ENCODE measurements at regions not wholly inside any gene's neighbourhood (a gene's known extent, or its start where the extent isn't known, plus 50 kb on each side); places are given as distances from the start of the nearest gene placed in this dataset.

GRCh38 chr9:600006-600405 is 241.5 kb upstream of the DMRT1 start:
- Histone ChIP-seq H3K9me1 (replicated peaks; ENCODE audit: control insufficient read depth, extremely low read depth, insufficient read depth, low read length) (no peaks in the 10 kb centered on the region), H3K27me3 (ENCODE audit: control insufficient read depth in 2 of 2, insufficient read depth in 2 of 2, low read length in 2 of 2) (peaks cover 0 to 4% of the 10 kb centered on the region in 2 experiments), H3K27ac (ENCODE audit: insufficient read depth, low read depth, low read length) (no peak overlapping the region), H4K20me1 (replicated peaks; ENCODE audit: control insufficient read depth, extremely low read depth, insufficient read depth, low read length) (no peaks in the 10 kb centered on the region), H3K4me3 (replicated peaks in 1 of 3; ENCODE audit: insufficient read depth in 1 of 3, low read depth in 1 of 3, low read length in 3 of 3) (no peak overlapping the region), H3K4me2 (ENCODE audit: insufficient read depth, low read length) (no peak overlapping the region), H3K79me2 (ENCODE audit: control insufficient read depth, insufficient read depth, low read length) (no peaks in the 10 kb centered on the region), H3K36me3 (ENCODE audit: control insufficient read depth in 2 of 2, extremely low read depth in 1 of 2, insufficient read depth in 2 of 2, low read length in 2 of 2) (no peaks in the 10 kb centered on the region), H3K9me3 (replicated peaks; ENCODE audit: control insufficient read depth, insufficient read depth, low read length) (no peaks in the 10 kb centered on the region), H3K4me1 (ENCODE audit: control insufficient read depth, extremely low read depth, insufficient read depth, low read length) (no peaks in the 10 kb centered on the region), H3K9ac (replicated peaks; ENCODE audit: extremely low read depth, insufficient read depth, low read length) (no peak overlapping the region), H2AFZ (ENCODE audit: low read depth, low read length) (no peak overlapping the region)
- DNase-seq (ENCODE audit: low read depth, low spot score) (no peak), FAIRE-seq (no peak)
- ChIA-PET CTCF (no interaction called here), POLR2A (no interaction called here)
- intact Hi-C loops (cut with micrococcal nuclease) = loop anchor here (2.0 kb wide), 1 partner anchor 15 kb away; no protein-coding TSS in a partner anchor
- no TSS peak for BruUV-seq (replicated peaks)
- TF ChIP-seq POLR2AphosphoS5 (IDR thresholded peaks at IDR 0.05; ENCODE audit: insufficient read depth, low read depth, low read length) (no peak), MYC (IDR thresholded peaks at IDR 0.05; ENCODE audit: low read depth, low read length) (no peak)
- dilution Hi-C loops (cut with MboI; ENCODE audit: extremely low pct_ligation_motif_present, low sequenced_read_pairs) = loop anchor here (25.0 kb wide), 1 partner anchor 162 kb away; no protein-coding TSS in a partner anchor

GRCh38 chr9:602716-603115 is 238.8 kb upstream of the DMRT1 start:
- Histone ChIP-seq H2AFZ (ENCODE audit: low read depth, low read length) (no peak overlapping the region), H3K4me1 (ENCODE audit: control insufficient read depth, extremely low read depth, insufficient read depth, low read length) (no peaks in the 10 kb centered on the region), H3K27me3 (ENCODE audit: control insufficient read depth in 2 of 2, insufficient read depth in 2 of 2, low read length in 2 of 2) (no peaks in the 10 kb centered on the region), H3K27ac (ENCODE audit: insufficient read depth, low read depth, low read length) (no peak overlapping the region), H3K36me3 (ENCODE audit: control insufficient read depth in 2 of 2, extremely low read depth in 1 of 2, insufficient read depth in 2 of 2, low read length in 2 of 2) (no peaks in the 10 kb centered on the region), H3K4me2 (ENCODE audit: insufficient read depth, low read length) (no peak overlapping the region), H3K79me2 (ENCODE audit: control insufficient read depth, insufficient read depth, low read length) (no peaks in the 10 kb centered on the region), H3K9ac (replicated peaks; ENCODE audit: extremely low read depth, insufficient read depth, low read length) (no peak overlapping the region), H3K9me1 (replicated peaks; ENCODE audit: control insufficient read depth, extremely low read depth, insufficient read depth, low read length) (no peaks in the 10 kb centered on the region), H3K9me3 (replicated peaks; ENCODE audit: control insufficient read depth, insufficient read depth, low read length) (no peaks in the 10 kb centered on the region), H4K20me1 (replicated peaks; ENCODE audit: control insufficient read depth, extremely low read depth, insufficient read depth, low read length) (no peaks in the 10 kb centered on the region), H3K4me3 (replicated peaks in 1 of 3; ENCODE audit: insufficient read depth in 1 of 3, low read depth in 1 of 3, low read length in 3 of 3) (no peak overlapping the region)
- BruUV-seq (replicated peaks) = no TSS peak
- TF ChIP-seq CTCF (IDR thresholded peaks at IDR 0.05; ENCODE audit: extremely low read depth in 1 of 2, insufficient read depth in 1 of 2, low read depth in 1 of 2, low read length in 2 of 2) = no peak
- no peak for TF ChIP-seq GATA2 (IDR thresholded peaks at IDR 0.05; ENCODE audit: insufficient read depth, insufficient read length, low read depth, low read length)
- FAIRE-seq (no peak), DNase-seq (ENCODE audit: low read depth, low spot score) (no peak)
- intact Hi-C loops (cut with micrococcal nuclease) = no loop called here
- dilution Hi-C loops (cut with MboI; ENCODE audit: extremely low pct_ligation_motif_present, low sequenced_read_pairs) = loop anchor here (25.0 kb wide), 1 partner anchor 160 kb away; no protein-coding TSS in a partner anchor
- CTCF ChIA-PET = interaction anchor here (0.9 kb wide), 1 partner anchor 159 kb away, joined by 4 read pairs; no protein-coding TSS in a partner anchor
- POLR2A ChIA-PET = interaction anchor here (0.7 kb wide), 1 partner anchor 125 kb away, joined by 3 read pairs; no protein-coding TSS in a partner anchor

All from endothelial cell of umbilical vein (primary cell).